SU-DHL-6 (cell line): ENCODE measurements at regions not wholly inside any gene's neighbourhood (a gene's known extent, or its start where the extent isn't known, plus 50 kb on each side); places are given as distances from the start of the nearest gene placed in this dataset.

Experiments used
- CTCF ChIP-seq: fragments of 200-600 bp; sonication (generic); IDR thresholded peaks from one replicate; pipeline ENCODE4 v1.5.1; 2017; ENCODE audit warnings: antibody characterized with exemption, mild to moderate bottlenecking, low read length, moderate library complexity; ENCODE audit not compliant: insufficient read depth, poor library complexity, severe bottlenecking
- EZH2phosphoT487 ChIP-seq: fragments of 200-600 bp; sonication (generic), shearing (Covaris generic); conservative IDR thresholded peaks from 2 replicates; pipeline ENCODE4 v1.6.1; 2018; ENCODE audit warnings: mild to moderate bottlenecking, antibody characterized with exemption, low read length, moderate library complexity, mixed read lengths

- TF ChIP-seq CTCF (no peak), EZH2phosphoT487 (no peak)
Observed at GRCh38 chr17:33936764-33937163, 318.3 kb upstream of the CCL2 start.
